ENCODE measurements at regions not wholly inside any gene's neighbourhood (a gene's known extent, or its start where the extent isn't known, plus 50 kb on each side); places are given as distances from the start of the nearest gene placed in this dataset.

GRCh38 chr13:111484959-111485358 is 164.5 kb downstream of the TEX29 start:
- TF ChIP-seq, protein P1, sequence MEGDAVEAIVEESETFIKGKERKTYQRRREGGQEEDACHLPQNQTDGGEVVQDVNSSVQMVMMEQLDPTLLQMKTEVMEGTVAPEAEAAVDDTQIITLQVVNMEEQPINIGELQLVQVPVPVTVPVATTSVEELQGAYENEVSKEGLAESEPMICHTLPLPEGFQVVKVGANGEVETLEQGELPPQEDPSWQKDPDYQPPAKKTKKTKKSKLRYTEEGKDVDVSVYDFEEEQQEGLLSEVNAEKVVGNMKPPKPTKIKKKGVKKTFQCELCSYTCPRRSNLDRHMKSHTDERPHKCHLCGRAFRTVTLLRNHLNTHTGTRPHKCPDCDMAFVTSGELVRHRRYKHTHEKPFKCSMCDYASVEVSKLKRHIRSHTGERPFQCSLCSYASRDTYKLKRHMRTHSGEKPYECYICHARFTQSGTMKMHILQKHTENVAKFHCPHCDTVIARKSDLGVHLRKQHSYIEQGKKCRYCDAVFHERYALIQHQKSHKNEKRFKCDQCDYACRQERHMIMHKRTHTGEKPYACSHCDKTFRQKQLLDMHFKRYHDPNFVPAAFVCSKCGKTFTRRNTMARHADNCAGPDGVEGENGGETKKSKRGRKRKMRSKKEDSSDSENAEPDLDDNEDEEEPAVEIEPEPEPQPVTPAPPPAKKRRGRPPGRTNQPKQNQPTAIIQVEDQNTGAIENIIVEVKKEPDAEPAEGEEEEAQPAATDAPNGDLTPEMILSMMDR (IDR thresholded peaks at IDR 0.05; ENCODE audit: low read depth, low read length, poor library complexity, severe bottlenecking) = no peak
- TF ChIP-seq EZH2phosphoT487 (IDR thresholded peaks at IDR 0.05; ENCODE audit: borderline replicate concordance, low read length) = no peak

All from DOHH2 (cell line).